Activated CD4-positive, alpha-beta T cell treated with anti-CD3 and anti-CD28 coated beads, Interleukin-2, amount 10 ng/mL, durations not matched to agents 24 days and 14 days (primary cell): ENCODE measurements at regions not wholly inside any gene's neighbourhood (a gene's known extent, or its start where the extent isn't known, plus 50 kb on each side); places are given as distances from the start of the nearest gene placed in this dataset.
"Not testable (repeated sequence)": the region's sequence is repeated elsewhere in the genome, so short reads cannot be mapped to it uniquely, and the experiment has no call there.

ENCODE experiments used
- DNase-seq: peaks from one replicate; pipeline ENCODE4 v3.0.0; 2022
- H3K27ac Mint-ChIP-seq: one replicate; pipeline ENCODE4 v1.8.0; 2022; ENCODE audit warnings: mild to moderate bottlenecking, mixed read lengths
- H3K27me3 Mint-ChIP-seq: one replicate; pipeline ENCODE4 v1.8.0; 2022; ENCODE audit warnings: mixed read lengths
- H3K36me3 Mint-ChIP-seq: one replicate; pipeline ENCODE4 v1.8.0; 2022; ENCODE audit warnings: low read depth, mild to moderate bottlenecking, mixed read lengths
- H3K4me1 Mint-ChIP-seq: one replicate; pipeline ENCODE4 v1.8.0; 2021; ENCODE audit warnings: mixed read lengths
- H3K4me3 Mint-ChIP-seq: one replicate; pipeline ENCODE4 v1.8.0; 2022; ENCODE audit warnings: mild to moderate bottlenecking, moderate library complexity, mixed read lengths
- H3K9me3 Mint-ChIP-seq: one replicate; pipeline ENCODE4 v1.8.0; 2021; ENCODE audit warnings: mixed read lengths
- intact Hi-C: fragments of 100-400 bp; cut with micrococcal nuclease; formaldehyde crosslinking; loops from one replicate; pipeline ENCODE4 v1.15.1; 2023

GRCh38 chr2:242080575-242081214 lies 211.2 kb downstream of the RTP5 start:
- H3K36me3 Mint-ChIP-seq, H3K4me1 Mint-ChIP-seq, H3K4me3 Mint-ChIP-seq, H3K27ac Mint-ChIP-seq, H3K9me3 Mint-ChIP-seq, DNase-seq, intact Hi-C loops: not testable (repeated sequence)
- H3K27me3 Mint-ChIP-seq = peaks cover 23% of the 10 kb centered on the region

GRCh38 chr2:242084034-242084433 lies 214.5 kb downstream of the RTP5 start:
- H3K9me3 Mint-ChIP-seq, intact Hi-C loops, H3K27ac Mint-ChIP-seq, DNase-seq, H3K4me3 Mint-ChIP-seq, H3K36me3 Mint-ChIP-seq: not testable (repeated sequence)
- Mint-ChIP-seq H3K4me1 (peaks cover 21% of the 10 kb centered on the region), H3K27me3 (peaks cover 18% of the 10 kb centered on the region)

- H3K4me3 Mint-ChIP-seq, H3K9me3 Mint-ChIP-seq, DNase-seq, H3K36me3 Mint-ChIP-seq, H3K27ac Mint-ChIP-seq: not testable (repeated sequence)
- intact Hi-C loops = loop anchor here (5.0 kb wide), 1 partner anchor 53 kb away; no protein-coding TSS in a partner anchor
- peaks cover 26% of the 10 kb centered on the region for H3K4me1 Mint-ChIP-seq
- H3K27me3 Mint-ChIP-seq = peaks cover 22% of the 10 kb centered on the region
Observed at GRCh38 chr2:242085024-242085674, 215.6 kb downstream of the RTP5 start.

GRCh38 chr2:242085941-242086621 lies 216.6 kb downstream of the RTP5 start:
- Mint-ChIP-seq H3K4me1 (peaks cover 28% of the 10 kb centered on the region), H3K4me3 (peak overlapping the region; percentile 21), H3K36me3 (no peaks in the 10 kb centered on the region), H3K9me3 (no peaks in the 10 kb centered on the region), H3K27me3 (peaks cover 19% of the 10 kb centered on the region), H3K27ac (no peak overlapping the region)
- intact Hi-C loops = loop anchor here (5.0 kb wide), 1 partner anchor 54 kb away; no protein-coding TSS in a partner anchor
- DNase-seq = peak; percentile 58

GRCh38 chr2:242088044-242088443 lies 218.5 kb downstream of the RTP5 start:
- not testable (repeated sequence) for H3K36me3 Mint-ChIP-seq, DNase-seq
- H3K4me3 Mint-ChIP-seq = peak overlapping the region; percentile 93

GRCh38 chr2:242088471-242089212 lies 219.1 kb downstream of the RTP5 start:
- H3K4me3 Mint-ChIP-seq = peak overlapping the region; percentile 93
- H3K36me3 Mint-ChIP-seq = no peaks in the 10 kb centered on the region
- H3K9me3 Mint-ChIP-seq = no peaks in the 10 kb centered on the region
- peaks cover 13% of the 10 kb centered on the region for H3K27me3 Mint-ChIP-seq
- DNase-seq = peak; percentile 99
- intact Hi-C loops = loop anchor here (5.0 kb wide), 1 partner anchor 56 kb away; no protein-coding TSS in a partner anchor
- H3K27ac Mint-ChIP-seq = peak overlapping the region; percentile 89
- peaks cover 28% of the 10 kb centered on the region for H3K4me1 Mint-ChIP-seq

More at GRCh38 chr2:242088044-242088443, 218.5 kb downstream of the RTP5 start:
- peaks cover 28% of the 10 kb centered on the region for H3K4me1 Mint-ChIP-seq
- H3K27ac Mint-ChIP-seq = peak overlapping the region; percentile 56
- H3K9me3 Mint-ChIP-seq = not testable (repeated sequence)
- peaks cover 13% of the 10 kb centered on the region for H3K27me3 Mint-ChIP-seq
- intact Hi-C loops = loop anchor here (5.0 kb wide), 1 partner anchor 56 kb away; no protein-coding TSS in a partner anchor

GRCh38 chr2:242089213-242089549 lies 219.7 kb downstream of the RTP5 start:
- peaks cover 13% of the 10 kb centered on the region for H3K27me3 Mint-ChIP-seq
- peaks cover 28% of the 10 kb centered on the region for H3K4me1 Mint-ChIP-seq
- not testable (repeated sequence) for DNase-seq, H3K36me3 Mint-ChIP-seq, H3K27ac Mint-ChIP-seq, H3K9me3 Mint-ChIP-seq
- intact Hi-C loops = loop anchor here (5.0 kb wide), 1 partner anchor 57 kb away; no protein-coding TSS in a partner anchor
- peak overlapping the region; percentile 93 for H3K4me3 Mint-ChIP-seq

- H3K4me1 Mint-ChIP-seq, H3K27ac Mint-ChIP-seq, H3K36me3 Mint-ChIP-seq, intact Hi-C loops, H3K9me3 Mint-ChIP-seq, H3K27me3 Mint-ChIP-seq, H3K4me3 Mint-ChIP-seq, DNase-seq: not testable (repeated sequence)
Observed at GRCh38 chr2:242097278-242097677, 227.7 kb downstream of the RTP5 start.

- Mint-ChIP-seq H3K36me3 (peaks cover 9% of the 10 kb centered on the region), H3K27ac (no peak overlapping the region), H3K9me3 (no peaks in the 10 kb centered on the region), H3K27me3 (no peaks in the 10 kb centered on the region), H3K4me3 (no peak overlapping the region), H3K4me1 (no peaks in the 10 kb centered on the region)
- no peak for DNase-seq
- intact Hi-C loops = no loop called here
Observed at GRCh38 chr2:242098034-242098433, 228.5 kb downstream of the RTP5 start.

GRCh38 chr2:242098445-242099128 lies 229.1 kb downstream of the RTP5 start:
- H3K27ac Mint-ChIP-seq = no peak overlapping the region
- no peak for DNase-seq
- no peaks in the 10 kb centered on the region for H3K4me1 Mint-ChIP-seq
- no peaks in the 10 kb centered on the region for H3K9me3 Mint-ChIP-seq
- intact Hi-C loops = no loop called here
- no peak overlapping the region for H3K4me3 Mint-ChIP-seq
- no peaks in the 10 kb centered on the region for H3K27me3 Mint-ChIP-seq
- H3K36me3 Mint-ChIP-seq = peaks cover 9% of the 10 kb centered on the region

GRCh38 chr2:242103093-242103492 lies 233.6 kb downstream of the RTP5 start:
- H3K27ac Mint-ChIP-seq, intact Hi-C loops, H3K4me3 Mint-ChIP-seq, DNase-seq, H3K4me1 Mint-ChIP-seq, H3K27me3 Mint-ChIP-seq, H3K9me3 Mint-ChIP-seq: not testable (repeated sequence)
- peaks cover 12% of the 10 kb centered on the region for H3K36me3 Mint-ChIP-seq

- H3K27me3 Mint-ChIP-seq, H3K27ac Mint-ChIP-seq, DNase-seq, H3K4me3 Mint-ChIP-seq, intact Hi-C loops, H3K9me3 Mint-ChIP-seq, H3K36me3 Mint-ChIP-seq, H3K4me1 Mint-ChIP-seq: not testable (repeated sequence)
Observed at GRCh38 chr2:242104202-242104956, 234.8 kb downstream of the RTP5 start.

- intact Hi-C loops, H3K4me3 Mint-ChIP-seq, H3K27me3 Mint-ChIP-seq, H3K27ac Mint-ChIP-seq, H3K36me3 Mint-ChIP-seq, H3K4me1 Mint-ChIP-seq, H3K9me3 Mint-ChIP-seq, DNase-seq: not testable (repeated sequence)
Observed at GRCh38 chr2:242107065-242107464, 237.5 kb downstream of the RTP5 start.
